HG03095 (cell line): ENCODE measurements at regions not wholly inside any gene's neighbourhood (a gene's known extent, or its start where the extent isn't known, plus 50 kb on each side); places are given as distances from the start of the nearest gene placed in this dataset.
A peak's percentile ranks its signal among the peaks of the same experiment; 100 is the strongest.

Source experiments
- ATAC-seq: cut with Tn5 transposase; IDR thresholded peaks from one replicate; pipeline ENCODE4 v1.9.1; 2021; ENCODE audit warnings: moderate library complexity; ENCODE audit not compliant: unreplicated experiment

GRCh38 chr5:18305288-18305924 is 671.1 kb downstream of the TAF11L14 start:
- ATAC-seq = peak; percentile 74

GRCh38 chr5:18311266-18311665 is 677.0 kb downstream of the TAF11L14 start:
- ATAC-seq = no peak

GRCh38 chr5:18312016-18312415 is 677.8 kb downstream of the TAF11L14 start:
- ATAC-seq = no peak

- ATAC-seq = no peak
These were observed 680.0 kb downstream of the TAF11L14 start for GRCh38 chr5:18314192-18314778.

GRCh38 chr5:18321262-18321942 is 687.1 kb downstream of the TAF11L14 start:
- ATAC-seq = no peak

- ATAC-seq = no peak
These were observed 689.6 kb downstream of the TAF11L14 start for GRCh38 chr5:18323891-18324290.

- ATAC-seq = no peak
These were observed 691.2 kb downstream of the TAF11L14 start for GRCh38 chr5:18325431-18325830.

- ATAC-seq = no peak
These were observed 695.1 kb downstream of the TAF11L14 start for GRCh38 chr5:18329328-18329727.

GRCh38 chr5:18333841-18334240 is 699.6 kb downstream of the TAF11L14 start:
- no peak for ATAC-seq

- no peak for ATAC-seq
These were observed 700.7 kb downstream of the TAF11L14 start for GRCh38 chr5:18334949-18335348.

- no peak for ATAC-seq
These were observed 720.6 kb downstream of the TAF11L14 start for GRCh38 chr5:18354828-18355227.

GRCh38 chr5:18357486-18357885 is 723.2 kb downstream of the TAF11L14 start:
- ATAC-seq = no peak

GRCh38 chr5:18366234-18366633 is 732.0 kb downstream of the TAF11L14 start:
- ATAC-seq = no peak

GRCh38 chr5:18370531-18370930 is 736.3 kb downstream of the TAF11L14 start:
- no peak for ATAC-seq

GRCh38 chr5:18375641-18376040 is 741.4 kb downstream of the TAF11L14 start:
- ATAC-seq = no peak

- no peak for ATAC-seq
These were observed 743.8 kb downstream of the TAF11L14 start for GRCh38 chr5:18378066-18378465.

- ATAC-seq = no peak
These were observed 744.9 kb downstream of the TAF11L14 start for GRCh38 chr5:18379189-18379588.

GRCh38 chr5:18380729-18381362 is 746.6 kb downstream of the TAF11L14 start:
- no peak for ATAC-seq

GRCh38 chr5:18393565-18394442 is 759.5 kb downstream of the TAF11L14 start:
- peak; percentile 76 for ATAC-seq

GRCh38 chr5:18394443-18394804 is 760.2 kb downstream of the TAF11L14 start:
- ATAC-seq = no peak
